ENCODE measurements at regions not wholly inside any gene's neighbourhood (a gene's known extent, or its start where the extent isn't known, plus 50 kb on each side); places are given as distances from the start of the nearest gene placed in this dataset.

- H3K27ac ChIP-seq (ENCODE audit: low read depth, low read length), result no peak overlapping the region
- POLR2A ChIA-PET, result no interaction called here
- CTCF ChIA-PET, result no interaction called here
- no peak overlapping the region for H3K4me2 ChIP-seq (ENCODE audit: low read length)
- TF ChIP-seq ZFX (IDR thresholded peaks at IDR 0.05), result no peak
- no peak for TF ChIP-seq ELF1 (IDR thresholded peaks at IDR 0.05; ENCODE audit: borderline replicate concordance, low read depth)
- TF ChIP-seq ATF3 (IDR thresholded peaks at IDR 0.05), result no peak
- TF ChIP-seq CTCF (IDR thresholded peaks at IDR 0.05 in 2 of 3, conservative IDR thresholded peaks at IDR 0.05 in 1 of 3; ENCODE audit: borderline replicate concordance in 1 of 3, insufficient read depth in 1 of 3, low read depth in 2 of 3, low read length in 2 of 3), result no peak
- no peak for TF ChIP-seq SP1 (IDR thresholded peaks at IDR 0.05; ENCODE audit: low read depth)
- TF ChIP-seq ZNF274 (IDR thresholded peaks at IDR 0.05; ENCODE audit: low read depth, low read length), result no peak
- TF ChIP-seq MAX (IDR thresholded peaks at IDR 0.05), result no peak
- no peak for TF ChIP-seq CBX3 (IDR thresholded peaks at IDR 0.05; ENCODE audit: low read depth)
- TF ChIP-seq CEBPB (IDR thresholded peaks at IDR 0.05; ENCODE audit: low read depth), result no peak
- TF ChIP-seq JUND (IDR thresholded peaks at IDR 0.05), result no peak
- no peak for TF ChIP-seq FOSL1 (IDR thresholded peaks at IDR 0.05; ENCODE audit: low read depth)
- no peak for TF ChIP-seq TCF7L2 (IDR thresholded peaks at IDR 0.05; ENCODE audit: borderline replicate concordance, extremely low read depth, insufficient read depth, insufficient read length)
- no peak for TF ChIP-seq YY1 (IDR thresholded peaks at IDR 0.05; ENCODE audit: extremely low read depth, insufficient replicate concordance, low read depth, low read length)
- H3K9ac ChIP-seq (ENCODE audit: low read length), result no peak overlapping the region
- no peaks in the 10 kb centered on the region for H3K79me2 ChIP-seq (ENCODE audit: insufficient read depth, low read length)
- peaks cover 24% of the 10 kb centered on the region; the same call in 1 of the 2 replicates for H3K27me3 ChIP-seq (ENCODE audit: insufficient read depth, low read length)
- RAD21 ChIA-PET (ENCODE audit: low non-redundant PET in 1 of 2, low total read pairs in 2 of 2, uncharacterized antibody in 2 of 2, unreplicated experiment in 2 of 2), result no interaction called here
- no peak for DNase-seq (ENCODE audit: low read depth, low spot score)
- no TSS peak for BruUV-seq (replicated peaks)
- no peaks in the 10 kb centered on the region for H3K9me3 ChIP-seq (ENCODE audit: control insufficient read depth in 1 of 2, insufficient read depth in 1 of 2, low read depth in 1 of 2, low read length in 2 of 2)
- peaks cover 0 to 7% of the 10 kb centered on the region in 2 experiments; a peak in 1 of 4 replicates for H3K4me1 ChIP-seq (ENCODE audit: control insufficient read depth in 1 of 2, insufficient read depth in 2 of 2, low read length in 2 of 2)
- no peaks in the 10 kb centered on the region for H3K9me2 ChIP-seq (ENCODE audit: insufficient read depth)
- no peaks in the 10 kb centered on the region for H4K20me1 ChIP-seq (ENCODE audit: insufficient read depth)
- peak; percentile 43; the same call in 1 of the 2 replicates for ATAC-seq
- no peak overlapping the region for H3K4me3 ChIP-seq (replicated peaks in 1 of 2; ENCODE audit: low read depth in 1 of 2, low read length in 2 of 2)
- no peaks in the 10 kb centered on the region for H3K36me3 ChIP-seq (ENCODE audit: control insufficient read depth in 1 of 2, insufficient read depth in 2 of 2, low read length in 2 of 2)
- intact Hi-C loops (cut with micrococcal nuclease), result loop anchor here (10.0 kb wide), 1 partner anchor 384 kb away; no protein-coding TSS in a partner anchor
- H2AFZ ChIP-seq (ENCODE audit: low read depth, low read length, poor library complexity, severe bottlenecking), result no peak overlapping the region
These were observed 178.6 kb downstream of the EMX2 start for GRCh38 chr10:117720931-117721835.
